H1 (cell line): ENCODE measurements at regions not wholly inside any gene's neighbourhood (a gene's known extent, or its start where the extent isn't known, plus 50 kb on each side); places are given as distances from the start of the nearest gene placed in this dataset.

Source experiments
- CTCF ChIA-PET: fragments of 300-600 bp; sonication (Branson Sonifier 250); formaldehyde crosslinking; loops from one replicate; lab custom pipeline; 2021; ENCODE audit not compliant: partially characterized antibody; lab: Charles Lee
- POLR2A ChIA-PET: fragments of 300-600 bp; sonication (Branson Sonifier 250); formaldehyde crosslinking; loops from one replicate; lab custom pipeline; 2021; ENCODE audit warnings: inconsistent platforms; ENCODE audit not compliant: partially characterized antibody; lab: Charles Lee
- DNase-seq, 2 experiments: peaks; one replicate each; pipeline versions ENCODE4 v3.0.0 to v3.0.0-alpha.2; 2010 to 2022; ENCODE audit warnings: low spot score in 2 of 2, low read depth in 1 of 2, mixed read lengths in 1 of 2
- FAIRE-seq: peaks from 2 replicates; lab custom pipeline; 2011; peaks lifted over from hg19 to GRCh38; lab: Jason Lieb, UNC
- H2AFZ ChIP-seq: 2 replicates; pipeline ENCODE4 v1.8.1; 2012; ENCODE audit warnings: low read length, inconsistent platforms
- H2AK5ac ChIP-seq: 2 replicates; pipeline ENCODE4 v1.6.1; 2013; ENCODE audit warnings: low read depth, low read length
- H2BK120ac ChIP-seq: replicated peaks from 2 replicates; pipeline ENCODE3; 2013; ENCODE audit warnings: low read depth, low read length, inconsistent platforms
- H2BK12ac ChIP-seq: 2 replicates; pipeline ENCODE4 v1.6.1; 2013; ENCODE audit warnings: low read depth, low read length
- H2BK15ac ChIP-seq: 2 replicates; pipeline ENCODE4 v1.6.1; 2013; ENCODE audit warnings: low read length
- H2BK20ac ChIP-seq: 2 replicates; pipeline ENCODE4 v1.6.1; 2013; ENCODE audit warnings: low read length
- H2BK5ac ChIP-seq: 2 replicates; pipeline ENCODE4 v1.6.1; 2013; ENCODE audit warnings: low read depth, low read length
- H3K14ac ChIP-seq: 2 replicates; pipeline ENCODE4 v1.6.1; 2013; ENCODE audit warnings: inconsistent platforms; ENCODE audit not compliant: insufficient read length
- H3K18ac ChIP-seq: 2 replicates; pipeline ENCODE4 v1.6.1; 2013; ENCODE audit warnings: low read length; ENCODE audit errors: extremely low read depth
- H3K23ac ChIP-seq: 2 replicates; pipeline ENCODE4 v1.6.1; 2013; ENCODE audit warnings: inconsistent platforms; ENCODE audit not compliant: insufficient read length
- H3K23me2 ChIP-seq: 2 replicates; pipeline ENCODE4 v1.6.1; 2013; ENCODE audit warnings: low read depth, low read length
- H3K27ac ChIP-seq: 2 replicates; pipeline ENCODE4 v1.6.1; 2011; ENCODE audit warnings: low read depth, low read length, inconsistent platforms
- H3K27me3 ChIP-seq, 4 experiments: replicated peaks in 1 of 4; 1 replicate in 1 of 4; 2 replicates in 3 of 4; pipeline versions ENCODE4 v1.6.1 to v1.8.1; 2011 to 2013; ENCODE audit warnings: low read length in 3 of 4, mild to moderate bottlenecking in 3 of 4, inconsistent platforms in 2 of 4, mixed read lengths in 2 of 4, moderate library complexity in 1 of 4; ENCODE audit not compliant: control insufficient read depth in 3 of 4, insufficient read depth in 3 of 4; ENCODE audit errors: extremely low read depth in 1 of 4
- H3K36me3 ChIP-seq, 4 experiments: 2 replicates each; pipeline versions ENCODE4 v1.6.1 to v1.8.1; 2011 to 2013; ENCODE audit warnings: mild to moderate bottlenecking in 4 of 4, low read length in 3 of 4, moderate library complexity in 2 of 4, control low read depth in 1 of 4, inconsistent platforms in 1 of 4; ENCODE audit not compliant: insufficient read depth in 4 of 4, control insufficient read depth in 2 of 4
- H3K4ac ChIP-seq: replicated peaks from 2 replicates; pipeline ENCODE3; 2013; ENCODE audit warnings: low read length, low read depth, mixed read lengths, inconsistent platforms; ENCODE audit not compliant: insufficient read length
- H3K4me1 ChIP-seq, 4 experiments: replicated peaks in 1 of 4; 1 replicate in 1 of 4; 2 replicates in 3 of 4; pipeline versions ENCODE4 v1.6.1 to v1.8.1; 2011 to 2013; ENCODE audit warnings: low read length in 3 of 4, inconsistent platforms in 2 of 4, mixed read lengths in 1 of 4; ENCODE audit not compliant: insufficient read depth in 4 of 4, control insufficient read depth in 3 of 4
- H3K4me2 ChIP-seq, 2 experiments: 2 replicates each; pipeline versions ENCODE4 v1.6.1 to v1.8.1; 2011 to 2013; ENCODE audit warnings: low read depth in 2 of 2, low read length in 2 of 2, control low read depth in 1 of 2, inconsistent platforms in 1 of 2, mild to moderate bottlenecking in 1 of 2; ENCODE audit not compliant: insufficient read depth in 1 of 2
- H3K4me3 ChIP-seq, 4 experiments: fragments of 200-600, 300-600 bp in 1 of 4; sonication (generic), shearing (Covaris generic), sonication (Bioruptor Twin) in 1 of 4; 2 replicates each; pipeline versions ENCODE4 v1.5.1 to v1.8.1; 2011 to 2016; ENCODE audit warnings: low read length in 4 of 4, low read depth in 3 of 4, control low read depth in 2 of 4, inconsistent platforms in 2 of 4, mild to moderate bottlenecking in 2 of 4, mixed read lengths in 1 of 4, moderate library complexity in 1 of 4; ENCODE audit not compliant: insufficient read depth in 2 of 4; ENCODE audit errors: extremely low read depth in 1 of 4
- H3K56ac ChIP-seq: replicated peaks from 2 replicates; pipeline ENCODE3; 2013; ENCODE audit warnings: low read depth, mild to moderate bottlenecking, mixed read lengths, low read length, inconsistent platforms; ENCODE audit not compliant: insufficient read length
- H3K79me1 ChIP-seq: 2 replicates; pipeline ENCODE4 v1.6.1; 2013; ENCODE audit warnings: low read depth, low read length, control low read depth
- H3K79me2 ChIP-seq, 2 experiments: 2 replicates each; pipeline versions ENCODE4 v1.6.1 to v1.8.1; 2012 to 2013; ENCODE audit warnings: low read length in 2 of 2, mild to moderate bottlenecking in 2 of 2, inconsistent platforms in 1 of 2; ENCODE audit not compliant: insufficient read depth in 2 of 2, control insufficient read depth in 1 of 2
- H3K9ac ChIP-seq, 4 experiments: replicated peaks in 1 of 4; 1 replicate in 1 of 4; 2 replicates in 3 of 4; pipeline versions ENCODE4 v1.6.1 to v1.8.1; 2011 to 2013; ENCODE audit warnings: low read depth in 3 of 4, low read length in 3 of 4, control low read depth in 2 of 4, mild to moderate bottlenecking in 2 of 4, moderate library complexity in 2 of 4, inconsistent platforms in 1 of 4; ENCODE audit errors: extremely low read depth in 1 of 4
- H3K9me3 ChIP-seq, 2 experiments: 2 replicates each; pipeline versions ENCODE4 v1.6.1 to v1.8.1; 2012 to 2013; ENCODE audit warnings: mild to moderate bottlenecking in 2 of 2, moderate library complexity in 2 of 2, control low read depth in 1 of 2, inconsistent platforms in 1 of 2, low read depth in 1 of 2, low read length in 1 of 2, mixed read lengths in 1 of 2; ENCODE audit not compliant: insufficient read depth in 2 of 2
- H4K20me1 ChIP-seq, 2 experiments: replicated peaks in 1 of 2; 2 replicates each; pipeline versions ENCODE3 to v1.8.1; 2011 to 2013; ENCODE audit warnings: inconsistent platforms in 2 of 2, low read length in 2 of 2, mild to moderate bottlenecking in 1 of 2; ENCODE audit not compliant: insufficient read depth in 2 of 2, control insufficient read depth in 1 of 2
- H4K5ac ChIP-seq: 2 replicates; pipeline ENCODE4 v1.6.1; 2013; ENCODE audit warnings: low read length, low read depth, mixed read lengths, inconsistent platforms; ENCODE audit not compliant: insufficient read length
- H4K8ac ChIP-seq: 2 replicates; pipeline ENCODE4 v1.8.0; 2013; ENCODE audit warnings: mild to moderate bottlenecking, moderate library complexity, low read length, inconsistent platforms; ENCODE audit not compliant: insufficient read depth; ENCODE audit errors: extremely low read depth
- H4K91ac ChIP-seq: replicated peaks from 2 replicates; pipeline ENCODE3; 2013; ENCODE audit warnings: low read length, mixed read lengths, inconsistent platforms; ENCODE audit not compliant: insufficient read length
- BCL11A ChIP-seq, 2 experiments: IDR thresholded peaks; one replicate each; pipeline ENCODE4 v1.6.1; 2011; ENCODE audit warnings: low read depth in 2 of 2, low read length in 2 of 2, mild to moderate bottlenecking in 2 of 2
- BRCA1 ChIP-seq: IDR thresholded peaks from 2 replicates; pipeline ENCODE4 v1.6.1; 2012; ENCODE audit warnings: low read depth, low read length, improper control_type of control experiment
- E2F6 ChIP-seq: IDR thresholded peaks from 2 replicates; pipeline ENCODE4 v1.6.1; 2012; ENCODE audit warnings: inconsistent platforms
- EP300 ChIP-seq, 2 experiments: IDR thresholded peaks; 1 replicate in 1 of 2; 2 replicates in 1 of 2; pipeline ENCODE4 v1.6.1; 2011 to 2012; ENCODE audit warnings: low read depth in 2 of 2, low read length in 2 of 2, mild to moderate bottlenecking in 2 of 2, borderline replicate concordance in 1 of 2, inconsistent platforms in 1 of 2, moderate library complexity in 1 of 2
- EZH2 ChIP-seq: fragments of 200-600 bp; sonication (generic); IDR thresholded peaks from 2 replicates; pipeline ENCODE4 v1.7.1; 2012; ENCODE audit warnings: low read depth, mild to moderate bottlenecking, moderate library complexity, low read length, inconsistent platforms; ENCODE audit not compliant: severe bottlenecking
- KDM5A ChIP-seq: fragments of 200-600 bp; IDR thresholded peaks from 2 replicates; pipeline ENCODE4 v1.7.1; 2012; ENCODE audit warnings: mild to moderate bottlenecking, low read length, inconsistent platforms, mixed read lengths
- PHF8 ChIP-seq: fragments of 200-600 bp; sonication (generic); conservative IDR thresholded peaks from 2 replicates; pipeline ENCODE4 v1.7.1; 2012; ENCODE audit warnings: low read depth, mild to moderate bottlenecking, inconsistent platforms, low read length, moderate library complexity
- POLR2AphosphoS5 ChIP-seq: IDR thresholded peaks from 2 replicates; pipeline ENCODE4 v1.6.1; 2011; ENCODE audit warnings: low read depth, low read length
- RBBP5 ChIP-seq: IDR thresholded peaks from 2 replicates; pipeline ENCODE4 v1.7.1; 2012; ENCODE audit warnings: low read depth, mild to moderate bottlenecking, inconsistent platforms, low read length, moderate library complexity, borderline replicate concordance
- SP1 ChIP-seq: IDR thresholded peaks from 2 replicates; pipeline ENCODE4 v1.6.1; 2011; ENCODE audit warnings: low read depth, low read length
- TEAD4 ChIP-seq: IDR thresholded peaks from 2 replicates; pipeline ENCODE4 v1.6.1; 2012; ENCODE audit warnings: low read depth, low read length, inconsistent platforms, mixed read lengths
- WGBS, 2 experiments: shearing (Covaris generic) in 1 of 2; methylation state at CpG; one replicate each; pipeline versions ENCODE4 v1.1.6 to v1.1.7; 2013 to 2015; ENCODE audit warnings: low lambda C conversion rate in 2 of 2, mixed read lengths in 2 of 2, inconsistent platforms in 1 of 2, low coverage in 1 of 2, missing lambda C conversion rate in 1 of 2; ENCODE audit not compliant: insufficient replicate concordance in 2 of 2, insufficient coverage in 1 of 2, insufficient read length in 1 of 2; ENCODE audit errors: extremely low coverage in 1 of 2, missing lambda C conversion rate in 1 of 2; 5-methylcytosine and 5-hydroxymethylcytosine counted together

GRCh38 chr13:61531383-61532065 lies 115.9 kb upstream of the PCDH20 start:
- Histone ChIP-seq H2BK120ac (no peak overlapping the region), H2BK20ac (no peak overlapping the region), H2BK15ac (no peak overlapping the region), H4K20me1 (no peaks in the 10 kb centered on the region), H3K14ac (no peak overlapping the region), H3K9ac (no peak overlapping the region), H3K79me2 (no peaks in the 10 kb centered on the region), H3K4me1 (no peaks in the 10 kb centered on the region), H2BK5ac (no peak overlapping the region), H3K4me2 (no peak overlapping the region), H4K91ac (no peak overlapping the region), H3K4ac (no peak overlapping the region), H4K5ac (no peak overlapping the region), H3K79me1 (no peaks in the 10 kb centered on the region), H2AK5ac (no peak overlapping the region), H3K23me2 (no peaks in the 10 kb centered on the region), H3K4me3 (no peak overlapping the region), H2AFZ (no peak overlapping the region), H3K27me3 (no peaks in the 10 kb centered on the region), H3K27ac (no peak overlapping the region), H3K18ac (no peak overlapping the region), H3K36me3 (no peaks in the 10 kb centered on the region), H3K23ac (no peak overlapping the region), H3K9me3 (no peaks in the 10 kb centered on the region), H4K8ac (no peak overlapping the region), H3K56ac (no peak overlapping the region), H2BK12ac (no peak overlapping the region)
- no peak for FAIRE-seq
- DNase-seq = no peak
- POLR2A ChIA-PET = no interaction called here
- CTCF ChIA-PET = no interaction called here
- 87% methylated on average over 10 of the region's 10 CpGs; no CpG with 5 or more reads in 1 of the 2 experiments for WGBS, 2 experiments
- TF ChIP-seq EP300 (IDR thresholded peaks at IDR 0.05; ENCODE audit: borderline replicate concordance in 1 of 2, low read depth in 2 of 2, low read length in 2 of 2) (no peak), EZH2 (no peak), BRCA1 (no peak), E2F6 (no peak), KDM5A (no peak), RBBP5 (no peak), PHF8 (no peak), TEAD4 (no peak), POLR2AphosphoS5 (no peak), SP1 (no peak), BCL11A (IDR thresholded peaks at IDR 0.05; ENCODE audit: low read depth in 2 of 2, low read length in 2 of 2) (no peak)
